H1 (cell line): ENCODE measurements at regions not wholly inside any gene's neighbourhood (a gene's known extent, or its start where the extent isn't known, plus 50 kb on each side); places are given as distances from the start of the nearest gene placed in this dataset.

ENCODE experiments used
- CTCF ChIA-PET: fragments of 300-600 bp; sonication (Branson Sonifier 250); formaldehyde crosslinking; loops from one replicate; lab custom pipeline; 2021; ENCODE audit not compliant: partially characterized antibody; lab: Charles Lee
- POLR2A ChIA-PET: fragments of 300-600 bp; sonication (Branson Sonifier 250); formaldehyde crosslinking; loops from one replicate; lab custom pipeline; 2021; ENCODE audit warnings: inconsistent platforms; ENCODE audit not compliant: partially characterized antibody; lab: Charles Lee
- DNase-seq, 2 experiments: peaks; one replicate each; pipeline versions ENCODE4 v3.0.0 to v3.0.0-alpha.2; 2010 to 2022; ENCODE audit warnings: low spot score in 2 of 2, low read depth in 1 of 2, mixed read lengths in 1 of 2
- FAIRE-seq: peaks from 2 replicates; lab custom pipeline; 2011; peaks lifted over from hg19 to GRCh38; lab: Jason Lieb, UNC
- H2AFZ ChIP-seq: 2 replicates; pipeline ENCODE4 v1.8.1; 2012; ENCODE audit warnings: low read length, inconsistent platforms
- H2AK5ac ChIP-seq: 2 replicates; pipeline ENCODE4 v1.6.1; 2013; ENCODE audit warnings: low read depth, low read length
- H2BK120ac ChIP-seq: replicated peaks from 2 replicates; pipeline ENCODE3; 2013; ENCODE audit warnings: low read depth, low read length, inconsistent platforms
- H2BK12ac ChIP-seq: 2 replicates; pipeline ENCODE4 v1.6.1; 2013; ENCODE audit warnings: low read depth, low read length
- H2BK15ac ChIP-seq: 2 replicates; pipeline ENCODE4 v1.6.1; 2013; ENCODE audit warnings: low read length
- H2BK20ac ChIP-seq: 2 replicates; pipeline ENCODE4 v1.6.1; 2013; ENCODE audit warnings: low read length
- H2BK5ac ChIP-seq: 2 replicates; pipeline ENCODE4 v1.6.1; 2013; ENCODE audit warnings: low read depth, low read length
- H3K14ac ChIP-seq: 2 replicates; pipeline ENCODE4 v1.6.1; 2013; ENCODE audit warnings: inconsistent platforms; ENCODE audit not compliant: insufficient read length
- H3K18ac ChIP-seq: 2 replicates; pipeline ENCODE4 v1.6.1; 2013; ENCODE audit warnings: low read length; ENCODE audit errors: extremely low read depth
- H3K23ac ChIP-seq: 2 replicates; pipeline ENCODE4 v1.6.1; 2013; ENCODE audit warnings: inconsistent platforms; ENCODE audit not compliant: insufficient read length
- H3K23me2 ChIP-seq: 2 replicates; pipeline ENCODE4 v1.6.1; 2013; ENCODE audit warnings: low read depth, low read length
- H3K27ac ChIP-seq: 2 replicates; pipeline ENCODE4 v1.6.1; 2011; ENCODE audit warnings: low read depth, low read length, inconsistent platforms
- H3K27me3 ChIP-seq, 4 experiments: replicated peaks in 1 of 4; 1 replicate in 1 of 4; 2 replicates in 3 of 4; pipeline versions ENCODE4 v1.6.1 to v1.8.1; 2011 to 2013; ENCODE audit warnings: low read length in 3 of 4, mild to moderate bottlenecking in 3 of 4, inconsistent platforms in 2 of 4, mixed read lengths in 2 of 4, moderate library complexity in 1 of 4; ENCODE audit not compliant: control insufficient read depth in 3 of 4, insufficient read depth in 3 of 4; ENCODE audit errors: extremely low read depth in 1 of 4
- H3K36me3 ChIP-seq, 4 experiments: 2 replicates each; pipeline versions ENCODE4 v1.6.1 to v1.8.1; 2011 to 2013; ENCODE audit warnings: mild to moderate bottlenecking in 4 of 4, low read length in 3 of 4, moderate library complexity in 2 of 4, control low read depth in 1 of 4, inconsistent platforms in 1 of 4; ENCODE audit not compliant: insufficient read depth in 4 of 4, control insufficient read depth in 2 of 4
- H3K4ac ChIP-seq: replicated peaks from 2 replicates; pipeline ENCODE3; 2013; ENCODE audit warnings: low read length, low read depth, mixed read lengths, inconsistent platforms; ENCODE audit not compliant: insufficient read length
- H3K4me1 ChIP-seq, 4 experiments: replicated peaks in 1 of 4; 1 replicate in 1 of 4; 2 replicates in 3 of 4; pipeline versions ENCODE4 v1.6.1 to v1.8.1; 2011 to 2013; ENCODE audit warnings: low read length in 3 of 4, inconsistent platforms in 2 of 4, mixed read lengths in 1 of 4; ENCODE audit not compliant: insufficient read depth in 4 of 4, control insufficient read depth in 3 of 4
- H3K4me2 ChIP-seq, 2 experiments: 2 replicates each; pipeline versions ENCODE4 v1.6.1 to v1.8.1; 2011 to 2013; ENCODE audit warnings: low read depth in 2 of 2, low read length in 2 of 2, control low read depth in 1 of 2, inconsistent platforms in 1 of 2, mild to moderate bottlenecking in 1 of 2; ENCODE audit not compliant: insufficient read depth in 1 of 2
- H3K4me3 ChIP-seq, 4 experiments: fragments of 200-600, 300-600 bp in 1 of 4; sonication (generic), shearing (Covaris generic), sonication (Bioruptor Twin) in 1 of 4; 2 replicates each; pipeline versions ENCODE4 v1.5.1 to v1.8.1; 2011 to 2016; ENCODE audit warnings: low read length in 4 of 4, low read depth in 3 of 4, control low read depth in 2 of 4, inconsistent platforms in 2 of 4, mild to moderate bottlenecking in 2 of 4, mixed read lengths in 1 of 4, moderate library complexity in 1 of 4; ENCODE audit not compliant: insufficient read depth in 2 of 4; ENCODE audit errors: extremely low read depth in 1 of 4
- H3K56ac ChIP-seq: replicated peaks from 2 replicates; pipeline ENCODE3; 2013; ENCODE audit warnings: low read depth, mild to moderate bottlenecking, mixed read lengths, low read length, inconsistent platforms; ENCODE audit not compliant: insufficient read length
- H3K79me1 ChIP-seq: 2 replicates; pipeline ENCODE4 v1.6.1; 2013; ENCODE audit warnings: low read depth, low read length, control low read depth
- H3K79me2 ChIP-seq, 2 experiments: 2 replicates each; pipeline versions ENCODE4 v1.6.1 to v1.8.1; 2012 to 2013; ENCODE audit warnings: low read length in 2 of 2, mild to moderate bottlenecking in 2 of 2, inconsistent platforms in 1 of 2; ENCODE audit not compliant: insufficient read depth in 2 of 2, control insufficient read depth in 1 of 2
- H3K9ac ChIP-seq, 4 experiments: replicated peaks in 1 of 4; 1 replicate in 1 of 4; 2 replicates in 3 of 4; pipeline versions ENCODE4 v1.6.1 to v1.8.1; 2011 to 2013; ENCODE audit warnings: low read depth in 3 of 4, low read length in 3 of 4, control low read depth in 2 of 4, mild to moderate bottlenecking in 2 of 4, moderate library complexity in 2 of 4, inconsistent platforms in 1 of 4; ENCODE audit errors: extremely low read depth in 1 of 4
- H3K9me3 ChIP-seq, 2 experiments: 2 replicates each; pipeline versions ENCODE4 v1.6.1 to v1.8.1; 2012 to 2013; ENCODE audit warnings: mild to moderate bottlenecking in 2 of 2, moderate library complexity in 2 of 2, control low read depth in 1 of 2, inconsistent platforms in 1 of 2, low read depth in 1 of 2, low read length in 1 of 2, mixed read lengths in 1 of 2; ENCODE audit not compliant: insufficient read depth in 2 of 2
- H4K20me1 ChIP-seq, 2 experiments: replicated peaks in 1 of 2; 2 replicates each; pipeline versions ENCODE3 to v1.8.1; 2011 to 2013; ENCODE audit warnings: inconsistent platforms in 2 of 2, low read length in 2 of 2, mild to moderate bottlenecking in 1 of 2; ENCODE audit not compliant: insufficient read depth in 2 of 2, control insufficient read depth in 1 of 2
- H4K5ac ChIP-seq: 2 replicates; pipeline ENCODE4 v1.6.1; 2013; ENCODE audit warnings: low read length, low read depth, mixed read lengths, inconsistent platforms; ENCODE audit not compliant: insufficient read length
- H4K8ac ChIP-seq: 2 replicates; pipeline ENCODE4 v1.8.0; 2013; ENCODE audit warnings: mild to moderate bottlenecking, moderate library complexity, low read length, inconsistent platforms; ENCODE audit not compliant: insufficient read depth; ENCODE audit errors: extremely low read depth
- H4K91ac ChIP-seq: replicated peaks from 2 replicates; pipeline ENCODE3; 2013; ENCODE audit warnings: low read length, mixed read lengths, inconsistent platforms; ENCODE audit not compliant: insufficient read length
- ASH2L ChIP-seq: fragments of 200-600, 300-600 bp; sonication (generic); IDR thresholded peaks from one replicate; pipeline ENCODE4 v1.7.1; 2017; ENCODE audit warnings: low read length
- BRCA1 ChIP-seq: IDR thresholded peaks from 2 replicates; pipeline ENCODE4 v1.6.1; 2012; ENCODE audit warnings: low read depth, low read length, improper control_type of control experiment
- KDM5A ChIP-seq: fragments of 200-600 bp; IDR thresholded peaks from 2 replicates; pipeline ENCODE4 v1.7.1; 2012; ENCODE audit warnings: mild to moderate bottlenecking, low read length, inconsistent platforms, mixed read lengths
- NRF1 ChIP-seq: IDR thresholded peaks from 2 replicates; pipeline ENCODE4 v1.6.1; 2011; ENCODE audit warnings: mild to moderate bottlenecking, low read depth, low read length, improper control_type of control experiment
- POU5F1 ChIP-seq: IDR thresholded peaks from 2 replicates; pipeline ENCODE4 v1.6.1; 2011; ENCODE audit warnings: low read depth, mild to moderate bottlenecking, low read length, moderate library complexity
- RFX5 ChIP-seq: IDR thresholded peaks from 2 replicates; pipeline ENCODE4 v1.6.1; 2011; ENCODE audit warnings: low read depth, low read length, improper control_type of control experiment, borderline replicate concordance
- SP2 ChIP-seq: IDR thresholded peaks from 2 replicates; pipeline ENCODE4 v1.6.1; 2012; ENCODE audit warnings: mild to moderate bottlenecking, low read length, inconsistent platforms
- TBP ChIP-seq: IDR thresholded peaks from 2 replicates; pipeline ENCODE4 v1.6.1; 2011; ENCODE audit warnings: low read depth, low read length, improper control_type of control experiment
- TEAD4 ChIP-seq: IDR thresholded peaks from 2 replicates; pipeline ENCODE4 v1.6.1; 2012; ENCODE audit warnings: low read depth, low read length, inconsistent platforms, mixed read lengths
- WGBS, 2 experiments: shearing (Covaris generic) in 1 of 2; methylation state at CpG; one replicate each; pipeline versions ENCODE4 v1.1.6 to v1.1.7; 2013 to 2015; ENCODE audit warnings: low lambda C conversion rate in 2 of 2, mixed read lengths in 2 of 2, inconsistent platforms in 1 of 2, low coverage in 1 of 2, missing lambda C conversion rate in 1 of 2; ENCODE audit not compliant: insufficient replicate concordance in 2 of 2, insufficient coverage in 1 of 2, insufficient read length in 1 of 2; ENCODE audit errors: extremely low coverage in 1 of 2, missing lambda C conversion rate in 1 of 2; 5-methylcytosine and 5-hydroxymethylcytosine counted together
- TF ChIP-seq, protein P1 (sequence below): IDR thresholded peaks from 2 replicates; pipeline ENCODE4 v1.6.1; 2012; ENCODE audit warnings: inconsistent platforms

- peaks cover 0 to 2% (median 0%) of the 10 kb centered on the region in 4 experiments; a peak in 1 of 7 replicates for H3K27me3 ChIP-seq
These were observed 111.2 kb upstream of the ALX4 start for GRCh38 chr11:44421090-44421675.

More at GRCh38 chr11:44421090-44421675, 111.2 kb upstream of the ALX4 start:
- H4K8ac ChIP-seq: no peak overlapping the region
- no peak overlapping the region for H3K4me3 ChIP-seq
- TF ChIP-seq SP2 (no peak), ASH2L (no peak), POU5F1 (no peak), KDM5A (no peak), BRCA1 (no peak), NRF1 (no peak), TBP (no peak), TEAD4 (no peak), RFX5 (no peak)
- TF ChIP-seq, protein P1, sequence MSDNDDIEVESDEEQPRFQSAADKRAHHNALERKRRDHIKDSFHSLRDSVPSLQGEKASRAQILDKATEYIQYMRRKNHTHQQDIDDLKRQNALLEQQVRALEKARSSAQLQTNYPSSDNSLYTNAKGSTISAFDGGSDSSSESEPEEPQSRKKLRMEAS: no peak
- TF ChIP-seq, all 59 proteins: peak for 0
- no peak overlapping the region for H2BK120ac ChIP-seq
- ChIA-PET CTCF (interaction anchor here (0.6 to 2.2 kb wide), 17 partner anchors 13 to 317 kb away, joined by 3 to 4 read pairs (median 3); no protein-coding TSS in a partner anchor), POLR2A (no interaction called here)
- H3K4me1 ChIP-seq: no peaks in the 10 kb centered on the region
- no peak overlapping the region for H4K5ac ChIP-seq
- 94% methylated on average over 9 of the region's 9 CpGs; no CpG with 5 or more reads in 1 of the 2 experiments for WGBS, 2 experiments
- H3K36me3 ChIP-seq: no peaks in the 10 kb centered on the region
- H3K14ac ChIP-seq: no peak overlapping the region
- no peaks in the 10 kb centered on the region for H4K20me1 ChIP-seq
- no peak overlapping the region for H2BK5ac ChIP-seq
- H2AK5ac ChIP-seq: peak overlapping the region; percentile 67; the same call in 1 of the 2 replicates
- no peak overlapping the region for H2BK15ac ChIP-seq
- H3K9me3 ChIP-seq: no peaks in the 10 kb centered on the region
- no peak overlapping the region for H2BK20ac ChIP-seq
- H3K9ac ChIP-seq: no peak overlapping the region
- no peak overlapping the region for H3K23ac ChIP-seq
- H3K4me2 ChIP-seq: no peak overlapping the region
- H3K27ac ChIP-seq: no peak overlapping the region
- H3K56ac ChIP-seq: no peak overlapping the region
- H2AFZ ChIP-seq: no peak overlapping the region
- H3K23me2 ChIP-seq: no peaks in the 10 kb centered on the region
- FAIRE-seq (no peak), DNase-seq (no peak)
- H4K91ac ChIP-seq: no peak overlapping the region
- no peak overlapping the region for H2BK12ac ChIP-seq
- H3K18ac ChIP-seq: no peak overlapping the region
- H3K4ac ChIP-seq: no peak overlapping the region
- H3K79me2 ChIP-seq: no peaks in the 10 kb centered on the region
- H3K79me1 ChIP-seq: 0 out of 2 replicates have a peak, but pooled peaks cover 2% of the 10 kb centered on the region
